GM12878 (cell line): ENCODE measurements at regions not wholly inside any gene's neighbourhood (a gene's known extent, or its start where the extent isn't known, plus 50 kb on each side); places are given as distances from the start of the nearest gene placed in this dataset.

ENCODE experiments used
- ATAC-seq: fragments of 200-7000 bp; cut with Tn5 transposase; 3 replicates; pipeline ENCODE4 v1.9.1; 2020; ENCODE audit warnings: mild to moderate bottlenecking, moderate library complexity
- BruUV-seq: library from RNA; stranded (reverse); fragments of 400-500 nt; replicated peaks from 2 replicates; lab custom pipeline; 2021; lab: Mats Ljungman, UMichigan
- CTCF ChIA-PET: fragments of 300-600 bp; sonication (Branson Sonifier 250); formaldehyde crosslinking; extraction: SDS; loops from one replicate; lab custom pipeline; 2021; ENCODE audit warnings: inconsistent platforms; lab: Yijun Ruan, JAX
- POLR2A ChIA-PET: fragments of 350-600 bp; formaldehyde crosslinking; extraction: SDS; loops from one replicate; lab custom pipeline; 2021; ENCODE audit warnings: inconsistent platforms; lab: Charles Lee
- RAD21 ChIA-PET: fragments of 300-600 bp; sonication (Branson Sonifier 250); formaldehyde crosslinking; loops from one replicate; lab custom pipeline; 2023; ENCODE audit warnings: antibody characterized with exemption; ENCODE audit not compliant: unreplicated experiment; lab: Charles Lee
- SMC1A ChIA-PET: fragments of 300-600 bp; sonication (Branson Sonifier 250); formaldehyde crosslinking; loops from one replicate; lab custom pipeline; 2023; ENCODE audit not compliant: unreplicated experiment, uncharacterized antibody; lab: Charles Lee
- DNase-seq: peaks from one replicate; pipeline ENCODE4 v3.0.0-alpha.2; 2011; ENCODE audit warnings: low read depth, low spot score
- FAIRE-seq: peaks from 3 replicates; lab custom pipeline; 2011; peaks lifted over from hg19 to GRCh38; lab: Jason Lieb, UNC
- H2AFZ ChIP-seq: 2 replicates; pipeline ENCODE4 v1.6.0; 2011; ENCODE audit warnings: low read depth, low read length, control low read depth; ENCODE audit not compliant: control insufficient read depth
- H3K27ac ChIP-seq: 2 replicates; pipeline ENCODE4 v1.5.1; 2011; ENCODE audit warnings: control low read depth; ENCODE audit not compliant: control insufficient read depth, insufficient read depth
- H3K27me3 ChIP-seq, 2 experiments: replicated peaks in 1 of 2; 2 replicates each; pipeline versions ENCODE4 v1.6.0 to v1.6.1; 2011; ENCODE audit warnings: low read length in 1 of 2; ENCODE audit not compliant: control insufficient read depth in 2 of 2, insufficient read depth in 2 of 2
- H3K36me3 ChIP-seq, 2 experiments: 2 replicates each; pipeline ENCODE4 v1.5.1; 2011; ENCODE audit warnings: low read length in 1 of 2; ENCODE audit not compliant: control insufficient read depth in 2 of 2, insufficient read depth in 2 of 2
- H3K4me1 ChIP-seq: 2 replicates; pipeline ENCODE4 v1.6.1; 2011; ENCODE audit warnings: mild to moderate bottlenecking, low read length, moderate library complexity, mixed read lengths; ENCODE audit not compliant: control insufficient read depth, insufficient read depth
- H3K4me2 ChIP-seq: 2 replicates; pipeline ENCODE4 v1.6.0; 2011; ENCODE audit warnings: control low read depth; ENCODE audit not compliant: control insufficient read depth, insufficient read depth
- H3K4me3 ChIP-seq: fragments of 200-600 bp; sonication (generic); 2 replicates; pipeline ENCODE4 v1.5.1; 2016
- H3K79me2 ChIP-seq: 2 replicates; pipeline ENCODE4 v1.6.0; 2011; ENCODE audit warnings: low read length; ENCODE audit not compliant: control insufficient read depth, insufficient read depth
- H3K9ac ChIP-seq: 2 replicates; pipeline ENCODE4 v1.8.0; 2011; ENCODE audit warnings: low read length, control low read depth, mixed read lengths; ENCODE audit not compliant: control insufficient read depth, insufficient read depth
- H3K9me3 ChIP-seq: replicated peaks from 3 replicates; pipeline ENCODE4 v1.5.1; 2011; ENCODE audit warnings: mild to moderate bottlenecking, low read length; ENCODE audit not compliant: control insufficient read depth, insufficient read depth
- H4K20me1 ChIP-seq: 2 replicates; pipeline ENCODE4 v1.6.0; 2011; ENCODE audit not compliant: control insufficient read depth, insufficient read depth
- ASH2L ChIP-seq: fragments of 300-600, 200-600 bp; sonication (generic); IDR thresholded peaks from 2 replicates; pipeline ENCODE4 v1.6.1; 2017; ENCODE audit warnings: low read depth, mild to moderate bottlenecking, borderline replicate concordance
- BMI1 ChIP-seq: fragments of 450-650 bp; IDR thresholded peaks from 2 replicates; pipeline ENCODE4 v1.6.1; 2016; ENCODE audit warnings: mild to moderate bottlenecking, moderate library complexity, borderline replicate concordance
- E2F4 ChIP-seq: IDR thresholded peaks from 2 replicates; pipeline ENCODE4 v1.6.1; 2012; ENCODE audit warnings: low read depth, low read length, improper control_type of control experiment
- E2F8 ChIP-seq: fragments of 450-650 bp; IDR thresholded peaks from 2 replicates; pipeline ENCODE4 v1.6.1; 2018; ENCODE audit warnings: mild to moderate bottlenecking, low read depth, moderate library complexity; ENCODE audit not compliant: partially characterized antibody
- FOXM1 ChIP-seq: IDR thresholded peaks from 2 replicates; pipeline ENCODE4 v1.6.1; 2012; ENCODE audit warnings: low read depth, mild to moderate bottlenecking, inconsistent platforms, low read length, moderate library complexity
- NR2F1 ChIP-seq: fragments of 450-650 bp; conservative IDR thresholded peaks from 2 replicates; pipeline ENCODE4 v1.6.1; 2017; ENCODE audit warnings: mild to moderate bottlenecking
- POLR2AphosphoS5 ChIP-seq: IDR thresholded peaks from 2 replicates; pipeline ENCODE4 v1.6.1; 2011; ENCODE audit warnings: mild to moderate bottlenecking, low read length, inconsistent platforms
- RELA ChIP-seq: fragments of 450-650 bp; IDR thresholded peaks from 2 replicates; pipeline ENCODE4 v1.8.0; 2014; ENCODE audit warnings: borderline replicate concordance; ENCODE audit not compliant: partially characterized antibody
- RELB ChIP-seq: fragments of 450-650 bp; IDR thresholded peaks from 2 replicates; pipeline ENCODE4 v1.6.1; 2017; ENCODE audit warnings: low read depth, mild to moderate bottlenecking, moderate library complexity
- RUNX3 ChIP-seq: IDR thresholded peaks from 2 replicates; pipeline ENCODE4 v1.6.1; 2012; ENCODE audit warnings: low read length, inconsistent platforms
- SP1 ChIP-seq: IDR thresholded peaks from one replicate; pipeline ENCODE4 v1.6.1; 2011; ENCODE audit warnings: low read depth, low read length
- WGBS: methylation state at CpG from one replicate; pipeline ENCODE4 v1.1.6; 2016; ENCODE audit warnings: low lambda C conversion rate; ENCODE audit not compliant: insufficient replicate concordance, insufficient coverage; ENCODE audit errors: missing lambda C conversion rate; 5-methylcytosine and 5-hydroxymethylcytosine counted together
- in situ Hi-C: fragments of 300-500 bp; cut with MboI; formaldehyde crosslinking; loops from 9 replicates; pipeline ENCODE4 v1.14.3; 2018; ENCODE audit warnings: mixed read lengths
- intact Hi-C: fragments of 100-400 bp; cut with micrococcal nuclease; formaldehyde crosslinking; loops from one replicate; pipeline ENCODE4 v1.14.2; 2022; ENCODE audit not compliant: unreplicated experiment

DNA sequence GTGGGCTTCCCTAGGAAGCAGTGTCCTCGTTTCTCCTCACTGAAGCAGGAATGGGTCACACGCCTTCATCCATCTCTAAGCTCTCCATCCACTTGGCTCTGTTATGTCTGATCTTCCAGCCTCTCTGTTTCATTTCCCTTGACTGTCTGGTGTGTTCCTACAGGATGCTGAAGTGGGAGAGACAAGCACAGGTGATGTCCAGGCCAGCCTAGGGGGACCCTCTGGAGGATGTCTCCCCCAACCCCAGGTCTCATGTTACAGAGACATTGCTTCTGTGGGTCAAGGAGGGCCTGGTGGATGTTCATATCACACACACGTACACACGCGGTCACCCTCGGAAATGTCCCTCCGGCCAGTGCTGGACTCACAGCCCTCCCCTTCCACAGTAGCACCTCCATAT, 229.9 kb downstream of the CDC5L start:
- ATAC-seq: no peak

More for the DNA sequence above, 229.9 kb downstream of the CDC5L start:
- H2AFZ ChIP-seq: no peak overlapping the region
- TF ChIP-seq RELB: no peak
- no peak for TF ChIP-seq RELA
- no peak for TF ChIP-seq NR2F1
- TF ChIP-seq FOXM1: no peak
- TF ChIP-seq ASH2L: no peak
- TF ChIP-seq E2F8: no peak
- no peak for TF ChIP-seq E2F4
- TF ChIP-seq RUNX3: no peak
- no peak for TF ChIP-seq SP1
- TF ChIP-seq POLR2AphosphoS5: no peak
- TF ChIP-seq BMI1: no peak
- H3K4me1 ChIP-seq: no peaks in the 10 kb centered on the region
- ChIA-PET POLR2A (no interaction called here), RAD21 (no interaction called here), CTCF (interaction anchor here (1.2 kb wide), 1 partner anchor 27 kb away, joined by 3 read pairs; no protein-coding TSS in a partner anchor), SMC1A (no interaction called here)
- no peaks in the 10 kb centered on the region for H3K9me3 ChIP-seq
- H3K27ac ChIP-seq: no peak overlapping the region
- no peaks in the 10 kb centered on the region; a peak in 1 of 4 replicates for H3K27me3 ChIP-seq
- no peak for DNase-seq
- intact Hi-C loops (no loop called here), in situ Hi-C loops (no loop called here)
- FAIRE-seq: no peak
- H3K36me3 ChIP-seq: no peaks in the 10 kb centered on the region
- WGBS: 45% methylated on average over 7 of the region's 7 CpGs
- H3K4me3 ChIP-seq: no peak overlapping the region
- no peak overlapping the region for H3K9ac ChIP-seq
- no peaks in the 10 kb centered on the region for H3K79me2 ChIP-seq
- no peak overlapping the region for H3K4me2 ChIP-seq
- no peaks in the 10 kb centered on the region for H4K20me1 ChIP-seq
- BruUV-seq: no TSS peak
